HEK293T (cell line): ENCODE measurements at regions not wholly inside any gene's neighbourhood (a gene's known extent, or its start where the extent isn't known, plus 50 kb on each side); places are given as distances from the start of the nearest gene placed in this dataset.

Experiments used
- FOXK2 ChIP-seq: fragments of 450-650 bp; IDR thresholded peaks from 2 replicates; pipeline ENCODE4 v1.6.1; 2016; ENCODE audit warnings: mild to moderate bottlenecking
- LEF1 ChIP-seq: fragments of 450-650 bp; IDR thresholded peaks from 2 replicates; pipeline ENCODE4 v1.6.1; 2017; ENCODE audit warnings: mild to moderate bottlenecking, borderline replicate concordance
- TARDBP ChIP-seq: fragments of 450-650 bp; IDR thresholded peaks from 2 replicates; pipeline ENCODE4 v1.6.1; 2016

DNA sequence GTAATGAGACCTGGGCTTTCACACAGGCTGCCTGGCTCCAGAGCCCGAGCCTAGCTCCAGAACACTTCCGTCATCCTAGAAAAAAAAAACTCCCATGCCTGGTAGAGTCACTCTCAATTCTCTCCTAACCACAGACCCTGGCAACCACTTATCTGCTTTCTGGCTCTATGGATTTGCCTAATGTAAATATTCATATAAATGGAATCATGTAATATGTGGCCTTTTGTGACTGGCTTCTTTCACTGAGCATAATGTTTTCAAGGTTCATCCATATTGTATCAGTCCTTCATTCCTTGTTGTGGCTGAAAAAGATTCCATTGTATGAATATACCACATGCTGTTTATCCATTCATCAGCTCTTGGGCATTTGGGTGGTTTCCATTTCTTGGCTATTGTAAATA lies 167.7 kb upstream of the MKLN1 start:
- no peak for TF ChIP-seq LEF1
- no peak for TF ChIP-seq TARDBP
- TF ChIP-seq FOXK2: no peak
